IPS-11a (cell line): ENCODE measurements at regions not wholly inside any gene's neighbourhood (a gene's known extent, or its start where the extent isn't known, plus 50 kb on each side); places are given as distances from the start of the nearest gene placed in this dataset.
"Not testable (repeated sequence)": the region's sequence is repeated elsewhere in the genome, so short reads cannot be mapped to it uniquely, and the experiment has no call there.

Experiments used
- H3K4me3 ChIP-seq: one replicate; pipeline ENCODE4 v1.5.1; 2013; ENCODE audit warnings: low read depth, low read length, control low read depth

DNA sequence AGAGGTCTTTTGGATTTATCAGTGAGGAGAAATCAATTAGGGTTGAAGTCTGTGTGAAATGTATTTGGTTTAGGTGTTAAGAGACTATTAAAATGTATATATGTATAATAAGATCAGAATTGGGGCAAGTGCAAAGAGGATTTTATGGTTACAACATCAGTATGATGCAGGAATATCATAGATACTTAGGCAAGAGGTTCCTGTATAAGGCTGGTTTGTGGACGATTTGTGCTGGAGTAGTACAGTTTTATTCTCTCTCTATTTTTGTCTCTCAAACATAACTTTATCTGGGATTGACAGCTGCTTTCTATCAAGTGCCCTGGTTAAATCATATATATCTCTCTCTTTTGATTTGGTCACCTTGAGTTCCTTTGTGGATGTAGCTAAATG is 142.5 kb downstream of the CTH start:
- no peak overlapping the region for H3K4me3 ChIP-seq

DNA sequence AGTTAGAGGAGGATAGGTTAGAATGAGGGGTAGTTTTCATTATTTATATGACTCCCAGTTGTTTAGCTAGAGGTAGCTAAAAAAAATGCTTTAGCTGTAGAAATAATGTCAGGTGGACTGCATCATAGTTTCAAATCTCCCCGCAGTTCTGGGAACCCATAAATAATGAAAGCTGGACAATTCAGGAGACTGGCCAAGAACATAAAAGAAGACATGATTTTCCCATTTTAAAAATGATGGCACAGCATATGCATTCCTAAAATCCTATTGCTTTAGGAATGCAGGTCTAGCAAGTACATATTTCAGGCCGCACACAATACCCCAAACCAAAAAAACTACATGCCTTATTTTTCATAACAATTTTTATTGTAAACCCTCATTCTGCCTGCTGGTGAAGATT is 143.3 kb downstream of the CTH start:
- no peak overlapping the region for H3K4me3 ChIP-seq

DNA sequence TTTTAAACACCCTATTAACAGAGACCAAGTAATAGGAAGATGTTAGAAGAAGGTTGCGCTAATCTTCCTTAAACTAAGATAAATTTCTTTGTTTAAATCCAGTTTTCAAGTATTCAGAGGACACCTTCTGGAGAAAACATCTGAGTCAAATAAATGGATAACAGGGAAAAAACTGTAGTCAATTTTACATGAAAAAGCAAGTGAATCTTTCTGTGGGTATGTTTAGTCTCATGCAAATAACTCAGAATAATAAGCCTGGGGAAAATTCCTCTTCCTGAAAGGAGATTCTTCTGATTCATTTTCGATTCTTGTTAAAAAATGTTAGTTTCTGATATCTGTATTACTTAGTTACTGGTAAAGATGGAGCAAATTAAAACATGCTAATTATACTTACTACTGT is 145.5 kb downstream of the CTH start:
- H3K4me3 ChIP-seq = no peak overlapping the region

DNA sequence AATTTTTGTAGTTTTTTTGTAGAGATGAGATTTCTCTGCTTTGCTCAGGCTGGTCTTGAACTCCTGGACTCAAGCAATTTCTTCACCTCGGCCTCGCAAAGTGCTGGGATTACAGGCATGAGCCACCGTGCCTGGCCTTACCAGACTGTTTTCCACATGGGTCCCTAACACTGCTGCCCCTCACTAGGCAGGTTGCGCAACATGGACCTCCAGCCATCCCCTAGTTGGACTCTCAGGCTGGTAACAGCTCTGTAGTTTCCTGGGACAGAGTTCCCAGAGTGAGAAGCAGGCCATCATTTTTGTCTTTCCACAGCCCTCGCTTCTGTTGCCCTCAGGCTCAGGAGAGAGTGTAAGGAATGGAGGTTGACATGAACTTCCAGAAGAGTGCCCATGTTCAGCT is 156.1 kb downstream of the CTH start:
- no peak overlapping the region for H3K4me3 ChIP-seq

DNA sequence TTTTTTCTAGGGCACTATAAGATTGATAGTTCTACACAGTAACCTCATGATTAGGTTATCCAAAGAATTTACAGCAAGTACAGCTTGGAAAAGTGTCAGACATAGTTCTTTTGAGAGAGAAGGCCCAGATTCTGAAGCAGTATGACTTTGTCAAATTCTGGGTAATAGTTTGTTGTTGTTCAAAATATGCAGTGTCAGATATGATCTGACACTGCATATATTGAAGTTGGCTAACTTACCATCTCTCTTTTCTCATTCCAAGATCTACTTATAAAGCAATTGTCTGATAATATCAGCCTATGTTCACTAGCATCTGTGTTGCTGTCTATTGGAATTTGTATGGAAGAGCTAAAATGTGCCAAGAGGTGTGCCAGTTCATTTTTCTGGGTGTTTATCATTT is 160.1 kb downstream of the CTH start:
- no peak overlapping the region for H3K4me3 ChIP-seq

DNA sequence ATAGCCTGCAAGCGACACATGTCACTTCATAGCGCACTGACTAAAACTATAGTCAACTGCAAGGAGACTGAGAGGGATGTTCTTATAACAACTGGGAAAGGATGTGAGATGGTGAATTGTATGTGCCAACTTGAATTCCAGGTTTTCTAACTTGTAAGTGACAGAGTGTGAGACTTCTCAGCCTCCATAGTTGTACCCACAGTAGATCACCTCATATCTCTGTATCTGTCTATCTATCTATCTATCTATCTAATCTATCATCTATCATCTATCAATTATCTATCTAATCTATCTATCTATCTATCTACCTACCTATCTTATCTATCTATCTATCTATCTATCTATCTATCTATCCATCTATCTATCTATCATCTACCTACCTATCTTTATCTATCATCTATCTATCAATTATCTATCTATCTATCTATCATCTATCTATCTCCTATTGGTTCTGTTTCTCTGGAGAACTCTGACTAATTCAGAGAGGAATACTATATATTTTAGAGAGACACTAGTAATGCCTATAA is 162.3 kb downstream of the CTH start:
- no peak overlapping the region for H3K4me3 ChIP-seq

DNA sequence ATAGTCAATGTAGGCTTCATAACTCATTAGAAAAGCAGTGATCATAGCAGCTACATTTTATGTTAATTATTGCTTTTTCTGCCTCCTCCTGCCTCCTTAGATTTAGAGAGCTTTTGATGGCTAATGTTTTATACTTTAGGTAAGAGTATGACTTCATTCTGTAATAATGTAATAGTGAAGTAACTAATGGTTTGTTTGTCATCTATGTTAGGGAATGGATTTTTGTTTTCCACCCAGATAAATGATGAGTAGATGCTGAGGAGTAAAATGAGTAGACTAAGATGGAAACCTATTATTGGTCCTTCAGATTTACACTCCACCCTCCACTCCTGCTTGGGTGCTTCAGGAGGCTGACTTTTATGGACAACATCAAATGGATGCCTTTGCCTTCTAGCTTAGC is 170.6 kb downstream of the CTH start:
- no peak overlapping the region for H3K4me3 ChIP-seq

DNA sequence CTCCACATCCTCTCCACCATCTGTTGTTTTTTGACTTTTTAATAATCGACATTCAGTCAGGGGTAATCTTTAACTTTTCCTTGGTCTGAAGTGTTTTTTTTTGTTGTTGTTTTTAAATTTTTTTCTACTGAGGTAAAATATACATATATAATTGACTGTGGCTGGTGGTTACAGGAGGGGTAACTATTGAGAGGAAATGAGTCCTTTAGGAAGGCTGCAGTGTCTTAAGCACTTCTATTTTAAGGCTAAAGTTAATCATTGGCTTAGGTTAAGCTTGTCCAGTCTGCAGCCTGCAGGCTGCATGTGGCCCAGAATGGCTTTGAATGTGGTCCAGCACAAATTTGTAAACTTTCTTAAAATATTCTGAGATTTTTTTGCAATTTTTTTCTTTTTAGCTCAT is 172.5 kb downstream of the CTH start:
- H3K4me3 ChIP-seq = no peak overlapping the region

DNA sequence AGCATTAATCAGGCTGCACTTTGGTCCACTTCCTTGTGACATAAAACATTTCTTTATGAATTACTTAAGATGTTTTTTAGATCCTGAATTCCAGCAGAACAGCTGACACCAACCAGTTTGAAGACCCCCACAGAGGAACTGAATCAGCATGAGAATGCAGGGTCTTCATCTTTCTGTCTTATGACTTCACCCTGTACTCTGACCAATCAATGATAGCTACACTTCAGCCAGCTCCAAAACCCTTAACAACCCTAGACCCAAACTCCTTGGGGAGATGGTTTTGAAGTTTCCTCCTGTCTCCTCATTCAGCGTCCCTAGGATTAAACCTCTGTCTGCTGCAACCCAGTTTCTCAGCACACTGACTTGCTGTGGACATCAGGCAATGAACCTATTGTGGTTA is 175.0 kb downstream of the CTH start:
- H3K4me3 ChIP-seq = no peak overlapping the region

DNA sequence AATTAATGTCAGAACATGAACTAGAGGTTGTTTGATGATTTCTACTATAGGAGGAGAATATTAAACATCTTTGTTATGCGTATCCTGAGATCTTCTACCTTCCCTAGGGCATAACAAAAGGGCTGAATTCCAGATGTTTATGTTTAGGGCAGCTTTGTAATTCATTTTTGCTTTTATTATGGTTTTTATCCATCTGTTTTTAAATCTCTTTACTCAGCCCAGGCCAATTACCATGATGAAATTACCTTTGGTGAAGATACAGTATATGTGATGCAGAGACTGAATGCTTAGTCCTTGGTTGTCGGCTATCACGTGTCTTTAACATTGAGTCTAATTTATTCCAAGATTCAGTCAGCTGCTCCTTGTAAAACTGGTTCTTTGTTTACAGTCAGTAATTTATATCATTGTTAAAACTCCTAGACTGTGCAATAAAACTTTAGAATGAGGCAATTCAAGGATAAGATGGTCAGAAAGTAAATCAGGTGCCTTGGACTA is 176.9 kb downstream of the CTH start:
- no peak overlapping the region for H3K4me3 ChIP-seq

DNA sequence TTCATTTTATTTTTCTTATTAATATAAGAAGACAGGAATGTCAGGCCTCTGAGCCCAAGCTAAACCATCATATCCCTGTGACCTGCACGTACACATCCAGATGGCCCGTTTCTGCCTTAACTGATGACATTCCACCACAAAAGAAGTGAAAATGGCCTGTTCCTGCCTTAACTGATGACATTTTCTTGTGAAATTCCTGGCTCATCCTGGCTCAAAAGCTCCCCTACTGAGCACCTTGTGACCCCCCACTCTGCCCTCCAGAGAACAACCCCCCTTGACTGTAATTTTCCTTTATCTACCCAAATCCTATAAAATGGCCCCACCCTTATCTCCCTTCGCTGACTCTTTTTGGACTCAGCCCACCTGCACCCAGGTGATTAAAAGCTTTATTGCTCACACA is 182.5 kb downstream of the CTH start:
- H3K4me3 ChIP-seq = not testable (repeated sequence)

DNA sequence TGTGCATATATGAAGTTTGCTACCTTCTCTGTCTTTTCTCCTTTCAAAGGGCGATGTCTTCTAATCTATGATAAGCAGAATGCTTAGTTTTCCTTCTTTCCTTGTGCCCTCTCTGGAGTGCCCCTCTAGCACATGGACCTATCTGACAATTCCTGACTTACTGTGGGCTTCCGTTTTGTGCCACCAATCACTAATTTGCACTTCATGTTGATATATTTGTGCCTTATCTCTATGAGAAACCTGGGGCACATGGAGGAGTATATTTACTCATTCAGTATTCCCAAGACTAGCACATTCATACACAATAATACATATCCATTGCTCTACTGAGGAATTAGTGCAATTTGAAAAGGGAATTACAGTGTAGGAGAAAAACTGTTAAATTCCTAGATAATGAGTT is 197.7 kb downstream of the CTH start:
- H3K4me3 ChIP-seq = no peak overlapping the region

DNA sequence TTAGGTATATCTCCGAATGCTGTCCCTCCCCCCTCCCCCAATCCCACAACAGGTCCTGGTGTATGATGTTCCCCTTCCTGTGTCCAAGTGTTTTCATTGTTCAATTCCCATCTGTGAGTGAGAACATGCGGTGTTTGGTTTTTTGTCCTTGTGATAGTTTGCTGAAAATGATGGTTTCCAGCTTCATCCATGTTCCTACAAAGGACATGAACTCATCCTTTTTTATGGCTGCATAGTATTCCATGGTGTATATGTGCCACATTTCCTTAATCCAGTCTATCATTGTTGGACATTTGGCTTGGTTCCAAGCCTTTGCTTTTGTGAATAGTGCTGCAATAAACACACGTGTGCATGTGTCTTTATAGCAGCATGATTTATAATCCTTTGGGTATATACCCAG is 199.1 kb downstream of the CTH start:
- not testable (repeated sequence) for H3K4me3 ChIP-seq

DNA sequence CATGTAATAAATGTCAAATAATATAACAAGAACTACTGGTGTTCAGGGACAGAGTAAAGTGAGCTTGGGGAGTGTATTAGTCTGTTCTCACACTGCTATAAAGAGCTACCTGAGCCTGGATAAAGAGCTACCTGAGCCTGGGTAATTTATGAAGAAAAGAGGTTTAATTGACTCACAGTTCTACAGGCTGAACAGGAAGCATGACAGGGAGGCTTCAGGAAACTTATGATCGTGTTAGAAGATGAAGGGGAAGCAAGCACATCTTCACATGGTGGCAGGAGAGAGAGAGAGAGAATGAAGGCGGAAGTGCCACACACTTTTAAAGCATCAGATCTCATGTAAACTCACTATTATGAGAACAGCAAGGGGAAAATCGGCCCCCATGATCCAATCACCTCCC is 205.9 kb downstream of the CTH start:
- no peak overlapping the region for H3K4me3 ChIP-seq

DNA sequence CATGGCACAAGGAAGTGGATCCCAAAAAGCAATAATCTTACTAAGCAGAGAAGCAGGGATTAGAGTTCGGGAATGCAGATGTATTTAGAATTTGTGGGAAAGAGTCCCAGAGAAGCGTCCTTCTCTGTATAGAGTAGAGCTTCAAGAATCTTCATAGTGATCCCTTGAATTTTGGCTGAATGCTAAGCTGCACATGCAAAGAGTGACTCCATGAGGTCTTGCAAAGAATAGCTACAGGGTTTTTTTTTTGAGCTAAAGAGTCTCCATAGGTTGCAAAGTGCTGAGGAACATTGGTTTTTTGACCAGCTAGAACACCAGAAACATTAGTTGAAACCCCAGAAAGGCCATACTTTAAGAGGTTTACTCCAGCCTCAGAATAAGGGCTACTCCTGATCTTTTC is 206.7 kb downstream of the CTH start:
- H3K4me3 ChIP-seq = no peak overlapping the region

DNA sequence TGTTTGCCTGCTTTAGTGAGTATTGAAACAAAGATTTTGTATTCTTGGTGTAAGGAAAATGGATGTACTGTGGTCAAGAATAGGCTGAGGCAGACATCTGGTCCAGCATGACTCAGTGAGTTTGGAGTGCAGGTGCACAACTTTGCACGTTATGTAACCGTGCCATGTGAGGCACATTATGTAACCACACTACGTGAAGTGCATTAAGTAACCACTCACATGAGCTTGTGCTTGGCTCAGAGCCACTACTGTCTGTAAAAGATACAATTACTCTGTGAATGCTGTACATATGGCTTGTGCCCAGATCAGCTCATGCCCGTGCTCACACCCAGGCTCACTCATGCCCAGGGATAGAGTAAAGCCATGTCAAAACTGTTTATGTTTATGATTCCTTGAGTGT is 216.8 kb downstream of the CTH start:
- H3K4me3 ChIP-seq = no peak overlapping the region

DNA sequence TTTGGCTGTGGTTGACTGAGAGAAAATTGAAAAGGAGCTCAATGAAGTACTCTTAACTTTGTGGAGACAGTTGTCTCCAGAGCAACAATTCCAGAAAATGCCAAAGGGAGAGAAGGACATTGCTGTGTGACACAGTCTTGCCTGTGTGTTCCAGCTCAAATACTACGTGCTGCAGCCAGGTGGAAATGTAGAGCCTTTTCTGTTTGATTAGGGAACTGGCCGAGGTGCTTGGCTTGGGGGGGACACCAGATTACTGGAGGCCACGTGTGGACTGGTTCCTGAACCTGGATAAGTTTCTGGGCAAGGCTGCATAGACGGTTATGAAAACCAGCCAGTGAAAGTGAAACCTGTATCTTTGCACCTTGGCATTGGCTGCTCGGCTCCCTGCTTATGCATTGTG is 217.9 kb downstream of the CTH start:
- no peak overlapping the region for H3K4me3 ChIP-seq

DNA sequence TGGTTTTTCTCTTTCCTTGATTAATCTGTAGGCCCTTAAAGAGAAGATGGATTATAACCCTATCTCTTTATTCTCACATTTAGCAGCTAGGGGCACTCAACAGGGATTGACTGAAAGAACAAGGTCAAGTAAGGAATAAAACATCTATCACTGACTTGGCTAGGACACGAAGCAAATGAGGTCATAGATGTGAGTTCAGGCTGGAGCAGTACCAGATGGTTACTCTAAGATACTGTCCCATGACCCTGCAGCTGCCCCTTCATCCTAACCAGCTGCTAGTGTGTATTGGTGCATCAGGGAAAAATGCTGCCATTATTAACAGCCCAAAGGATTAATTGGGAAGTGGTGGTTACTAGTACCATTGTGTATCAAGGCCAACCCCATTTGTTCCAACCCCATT is 221.9 kb downstream of the CTH start:
- no peak overlapping the region for H3K4me3 ChIP-seq

DNA sequence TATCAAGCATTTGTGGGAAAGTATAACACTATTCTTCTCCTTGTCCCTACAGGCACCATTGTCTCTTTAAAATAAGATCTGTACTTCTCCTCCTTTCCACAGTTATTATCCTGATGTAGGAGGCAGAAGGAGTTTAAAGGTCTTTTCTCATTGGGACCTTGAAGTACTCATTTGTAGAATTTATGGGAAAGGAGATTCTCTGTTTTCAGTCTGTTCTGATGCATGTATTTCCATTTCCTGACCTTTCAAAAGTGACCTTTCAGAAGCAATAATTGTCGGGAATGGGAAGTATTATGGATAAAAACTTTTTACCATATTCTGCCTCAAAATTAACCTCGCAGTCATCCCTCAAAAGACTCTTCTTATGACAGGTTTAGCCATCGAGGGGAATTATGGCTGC is 224.8 kb downstream of the CTH start:
- H3K4me3 ChIP-seq = no peak overlapping the region

DNA sequence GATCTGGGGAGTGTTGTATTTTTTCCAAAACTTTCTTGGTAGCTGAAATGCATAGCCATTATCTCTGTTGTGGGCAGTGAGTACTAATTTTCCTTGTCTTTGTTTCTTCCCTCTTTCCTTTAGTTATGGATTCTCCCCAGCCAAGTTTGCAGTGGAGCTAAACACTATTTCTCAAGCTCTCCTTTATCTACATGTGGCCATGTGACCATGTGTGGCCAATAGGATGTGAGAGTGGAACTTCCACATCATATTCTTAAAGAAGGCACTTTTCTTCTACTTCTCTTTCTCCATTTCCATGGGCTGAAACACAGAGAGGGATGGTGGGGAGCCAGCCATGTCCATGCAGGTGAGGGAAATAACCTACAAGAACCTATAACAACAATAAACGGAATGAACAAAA is 230.8 kb downstream of the CTH start:
- H3K4me3 ChIP-seq = no peak overlapping the region

DNA sequence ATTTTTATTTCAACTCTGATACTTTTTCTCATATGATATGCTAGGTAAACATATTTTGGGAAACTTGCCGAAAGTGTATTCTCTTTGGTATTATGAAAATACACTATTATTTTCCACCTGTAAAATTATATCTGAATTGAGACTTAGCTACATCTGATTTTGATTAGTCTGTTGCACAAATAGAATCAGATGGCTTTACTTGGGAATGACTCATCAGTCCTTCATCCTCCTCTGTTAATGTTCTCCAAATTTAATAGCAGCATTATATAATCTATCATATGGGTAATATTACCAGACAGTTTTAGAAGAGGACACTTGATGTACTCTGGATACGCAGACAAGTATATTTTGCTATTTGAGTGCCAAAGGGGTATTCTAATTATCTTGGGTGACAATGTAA is 245.3 kb downstream of the CTH start:
- H3K4me3 ChIP-seq = no peak overlapping the region

DNA sequence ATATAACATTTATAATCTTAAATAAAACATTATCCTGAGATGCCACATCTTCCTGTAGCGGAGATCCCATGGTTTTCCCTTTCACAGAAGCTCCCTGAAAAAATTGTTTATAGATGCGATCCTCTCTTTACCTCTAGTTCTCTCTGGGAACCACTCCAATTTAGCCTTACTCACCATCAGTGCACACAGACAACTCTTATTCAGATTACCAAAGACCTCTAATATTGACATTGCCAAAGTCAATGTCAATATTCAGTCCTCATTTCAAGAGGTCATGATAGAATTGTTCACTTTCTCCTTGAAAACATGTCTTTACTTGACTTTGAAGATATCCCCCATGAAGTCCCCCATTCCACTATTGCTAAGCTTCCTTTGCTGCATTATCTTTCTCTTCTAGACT is 248.8 kb downstream of the CTH start:
- H3K4me3 ChIP-seq = no peak overlapping the region

DNA sequence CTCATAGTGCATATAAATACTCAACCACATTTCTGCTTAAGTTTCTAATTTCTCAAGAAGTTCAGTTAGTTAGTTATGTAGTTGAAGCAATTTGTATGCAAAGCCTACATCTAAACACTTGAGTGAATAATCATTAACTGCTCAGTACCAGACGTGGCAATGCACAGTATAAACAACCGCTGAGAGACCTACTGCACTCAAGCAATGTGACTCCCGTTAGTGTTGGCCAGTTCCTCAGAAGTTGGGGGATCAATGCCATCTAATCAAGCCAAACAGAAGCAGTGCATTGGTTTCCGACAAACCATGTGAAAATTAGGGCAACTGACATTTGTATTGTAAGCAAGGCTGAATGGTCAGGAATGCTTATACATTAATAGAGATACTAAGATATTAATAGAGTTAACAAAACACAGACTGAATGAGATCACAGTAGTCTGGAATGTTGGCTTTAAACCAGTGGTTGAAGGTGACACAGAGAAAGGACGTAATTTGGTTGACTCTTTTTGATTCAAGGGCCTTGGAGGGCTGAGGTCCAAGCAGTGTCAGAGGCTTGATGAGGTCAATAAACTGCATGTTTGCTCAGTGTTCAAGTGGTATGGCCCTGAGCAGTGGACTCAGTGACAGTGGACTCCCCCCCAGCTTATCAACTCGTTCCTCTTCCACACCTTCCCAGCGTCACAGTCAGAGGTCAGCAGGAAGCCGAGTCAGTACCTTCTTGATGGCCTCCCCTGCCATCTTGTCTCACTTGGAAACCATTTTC is 255.5 kb downstream of the CTH start:
- H3K4me3 ChIP-seq = no peak overlapping the region
